Hippocampal formation (tissue), 2 donors: ENCODE measurements at regions not wholly inside any gene's neighbourhood (a gene's known extent, or its start where the extent isn't known, plus 50 kb on each side); places are given as distances from the start of the nearest gene placed in this dataset.

Source experiments
- DNase-seq, 2 donors: peaks; one replicate each; lab custom pipeline; 2025; lab: John Stamatoyannopoulos, UW

- no peak for DNase-seq
These were observed 100.0 kb upstream of the NRSN1 start for GRCh38 chr6:24026050-24026449.

- DNase-seq = no peak
These were observed 94.5 kb upstream of the NRSN1 start for GRCh38 chr6:24031496-24031895.

DNA sequence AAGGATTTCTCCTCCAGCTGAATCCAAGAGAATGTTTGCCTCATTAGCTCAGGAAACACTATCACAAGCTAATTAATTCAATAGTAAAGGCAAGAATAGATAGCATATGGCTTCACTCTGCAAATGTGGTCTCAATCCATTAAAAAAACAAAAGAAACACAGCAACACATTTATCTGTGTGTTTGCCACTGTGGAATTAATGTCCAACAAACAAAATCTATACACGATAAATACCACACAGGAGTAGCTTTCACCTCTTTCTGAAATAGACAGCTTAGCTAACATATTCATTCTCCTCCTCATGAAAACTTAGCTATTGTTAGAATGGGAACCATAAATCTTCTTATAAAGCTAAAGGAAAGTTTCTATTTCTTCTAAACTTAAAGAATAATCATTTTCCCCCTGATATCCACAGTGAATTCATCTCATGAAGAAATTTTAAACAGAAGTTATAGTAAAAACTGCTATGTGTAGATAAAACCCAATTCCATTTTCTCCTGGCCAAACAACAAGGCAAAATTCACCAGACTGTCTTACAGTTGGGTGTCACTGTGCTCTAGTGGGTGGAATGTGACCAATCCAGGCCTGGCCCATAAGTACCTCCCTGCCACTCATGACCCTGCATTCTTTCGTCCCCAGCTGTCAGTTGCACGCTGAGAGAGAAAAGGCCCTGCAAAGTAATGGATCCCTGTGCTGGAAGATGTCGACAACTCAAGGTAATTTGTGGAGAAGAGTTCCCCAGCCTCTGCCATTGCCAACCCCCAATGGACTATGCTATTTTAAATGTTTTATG, 92.9 kb upstream of the NRSN1 start:
- no peak for DNase-seq

GRCh38 chr6:24043848-24044247, 82.2 kb upstream of the NRSN1 start:
- no peak for DNase-seq

DNA sequence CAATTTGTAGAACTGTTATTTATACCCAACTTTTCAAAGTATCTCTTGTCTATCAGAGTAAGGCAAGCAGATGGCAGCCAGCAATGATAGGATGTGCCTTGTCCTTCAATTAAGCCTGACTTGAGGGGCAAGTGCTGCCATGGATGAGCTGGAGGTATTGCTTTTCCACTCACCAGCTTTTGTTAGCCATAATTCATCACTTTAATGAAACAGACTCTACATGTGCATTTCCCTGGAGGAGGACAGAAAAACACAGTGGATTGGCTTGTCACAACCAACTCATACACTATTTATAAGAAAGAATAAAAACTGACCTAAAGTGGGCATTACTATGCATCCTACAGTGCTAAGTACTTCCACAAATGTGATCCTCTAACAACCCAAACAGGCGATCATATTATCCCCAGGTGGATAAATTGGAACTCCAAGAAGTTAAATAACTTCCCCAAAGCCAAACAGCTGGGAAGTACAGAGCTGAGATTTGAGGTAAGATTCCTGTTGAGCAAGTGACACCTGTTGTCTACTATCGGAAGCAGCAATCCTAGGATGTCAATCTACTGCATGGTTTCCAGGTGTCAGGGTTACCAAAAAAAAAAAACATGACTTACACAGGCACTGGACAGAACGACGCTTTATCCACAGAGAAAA, 73.9 kb upstream of the NRSN1 start:
- no peak for DNase-seq

GRCh38 chr6:24052590-24052961, 73.4 kb upstream of the NRSN1 start:
- DNase-seq = no peak

- DNase-seq = no peak
These were observed 73.0 kb upstream of the NRSN1 start for GRCh38 chr6:24053057-24053456.

DNA sequence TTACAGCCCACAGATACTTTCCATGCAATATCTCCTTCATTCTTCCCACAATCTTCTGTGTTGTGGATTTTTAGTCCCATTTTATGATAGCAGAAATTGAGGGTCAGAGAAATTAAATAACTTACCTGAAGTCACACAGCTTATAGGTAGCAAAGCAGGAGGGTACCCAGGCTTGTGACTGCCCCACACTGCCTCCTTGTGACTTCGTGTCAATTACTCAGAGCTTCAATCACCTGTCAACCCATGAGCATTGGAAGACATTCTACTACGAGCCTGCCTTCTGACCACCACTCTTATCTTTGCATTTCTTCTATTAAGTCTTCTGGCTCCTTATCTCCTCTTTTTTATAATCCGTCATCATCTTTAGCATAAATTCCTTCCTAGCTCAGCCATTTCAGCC, 71.6 kb upstream of the NRSN1 start:
- DNase-seq = no peak

GRCh38 chr6:24056567-24056966, 69.4 kb upstream of the NRSN1 start:
- no peak for DNase-seq

GRCh38 chr6:24057030-24057429, 69.0 kb upstream of the NRSN1 start:
- DNase-seq = no peak

GRCh38 chr6:24060982-24061754, 64.8 kb upstream of the NRSN1 start:
- no peak for DNase-seq

- peak in 1 of 2 donors; percentile 9 for DNase-seq
These were observed 61.9 kb upstream of the NRSN1 start for GRCh38 chr6:24064106-24064505.

DNA sequence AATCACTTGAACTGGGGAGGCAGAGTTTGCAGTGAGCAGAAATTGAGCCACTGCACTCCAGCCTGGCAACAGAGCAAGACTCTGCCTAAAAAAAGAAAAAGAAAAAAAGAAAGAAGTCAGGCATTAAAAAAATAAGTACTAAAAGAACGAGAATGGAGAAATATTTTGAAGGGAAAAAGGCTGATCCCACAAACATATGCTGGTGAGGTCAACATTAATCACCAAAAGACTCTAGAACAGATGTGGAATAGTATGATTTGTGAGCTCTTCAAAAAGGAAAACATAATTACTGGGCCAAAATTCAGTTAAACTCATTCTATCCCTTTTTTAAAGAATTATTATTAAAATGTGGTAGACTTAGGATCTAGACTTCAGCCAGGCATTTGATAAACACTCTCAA, 61.2 kb upstream of the NRSN1 start:
- no peak for DNase-seq

DNA sequence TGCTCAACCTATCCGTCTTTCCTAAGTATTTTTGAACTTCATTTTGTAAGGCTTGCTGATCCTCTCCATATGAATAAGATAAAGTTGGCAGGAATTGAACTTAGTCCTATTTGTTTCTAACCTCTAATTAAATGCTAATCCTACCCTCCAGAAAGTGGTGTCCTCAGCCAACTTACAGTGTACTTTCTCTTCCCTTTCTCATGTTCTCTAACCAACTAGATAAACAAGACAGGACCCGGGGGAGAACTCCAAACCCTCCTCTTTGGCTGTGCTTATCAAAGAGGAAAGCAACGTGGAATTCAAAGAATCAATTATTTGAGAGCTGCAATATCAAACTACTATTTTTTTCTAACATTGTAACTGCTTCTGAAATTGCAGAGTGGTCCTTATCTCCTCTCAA, 56.5 kb upstream of the NRSN1 start:
- no peak for DNase-seq

- no peak for DNase-seq
These were observed 53.8 kb upstream of the NRSN1 start for GRCh38 chr6:24072038-24072746.

DNA sequence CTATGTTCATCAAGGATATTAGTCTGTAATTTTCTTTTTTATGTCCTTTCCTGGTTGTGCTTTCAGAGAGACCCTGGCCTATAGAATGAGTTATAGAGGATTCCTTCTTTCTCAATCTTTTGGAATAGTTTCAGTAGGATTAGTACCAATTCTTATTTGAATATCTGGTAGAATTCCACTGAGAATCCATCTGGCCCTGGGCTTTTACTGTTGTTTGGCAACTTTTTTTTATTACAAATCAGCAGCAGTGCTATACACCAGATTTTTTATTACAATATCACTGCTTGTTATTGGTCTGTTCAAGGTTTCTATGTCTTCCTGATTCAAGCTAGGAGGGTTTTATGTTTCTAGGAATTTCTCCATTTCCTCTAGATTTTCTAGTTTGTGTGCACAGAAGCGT, 50.0 kb upstream of the NRSN1 start:
- no peak for DNase-seq
